DOHH2 (cell line): ENCODE measurements at regions not wholly inside any gene's neighbourhood (a gene's known extent, or its start where the extent isn't known, plus 50 kb on each side); places are given as distances from the start of the nearest gene placed in this dataset.

Experiments used
- H3F3A ChIP-seq: fragments of 200-600 bp; sonication (generic), shearing (Covaris generic); 2 replicates; pipeline ENCODE4 v1.6.0; 2016; ENCODE audit warnings: antibody characterized with exemption, mild to moderate bottlenecking; ENCODE audit not compliant: control insufficient read depth, insufficient read depth
- H3K27ac ChIP-seq: fragments of 200-600 bp; sonication (generic); 2 replicates; pipeline ENCODE4 v1.5.1; 2014; ENCODE audit warnings: low read depth, mild to moderate bottlenecking, low read length, moderate library complexity
- H3K27me3 ChIP-seq: fragments of 200-600 bp; sonication (generic); 2 replicates; pipeline ENCODE4 v1.6.1; 2014; ENCODE audit warnings: mild to moderate bottlenecking, low read length, mixed read lengths; ENCODE audit not compliant: control insufficient read depth
- H3K36me3 ChIP-seq: fragments of 200-600 bp; sonication (generic); 2 replicates; pipeline ENCODE4 v1.6.1; 2014; ENCODE audit warnings: mild to moderate bottlenecking, low read length, moderate library complexity, mixed read lengths; ENCODE audit not compliant: control insufficient read depth
- H3K4me1 ChIP-seq: fragments of 200-600 bp; sonication (generic); 2 replicates; pipeline ENCODE4 v1.6.1; 2014; ENCODE audit warnings: mild to moderate bottlenecking, low read length, mixed read lengths; ENCODE audit not compliant: control insufficient read depth
- H3K4me2 ChIP-seq: fragments of 200-600 bp; sonication (generic); 2 replicates; pipeline ENCODE4 v1.6.0; 2014; ENCODE audit warnings: mild to moderate bottlenecking, low read length, moderate library complexity
- H3K4me3 ChIP-seq: fragments of 200-600 bp; sonication (generic); 2 replicates; pipeline ENCODE4 v1.5.1; 2014; ENCODE audit warnings: mild to moderate bottlenecking, low read length, mixed read lengths
- H3K79me2 ChIP-seq: fragments of 200-600 bp; sonication (generic); 2 replicates; pipeline ENCODE4 v1.6.1; 2014; ENCODE audit warnings: mild to moderate bottlenecking, low read length, mixed read lengths; ENCODE audit not compliant: control insufficient read depth
- H3K9me2 ChIP-seq: fragments of 200-600 bp; sonication (generic); replicated peaks from 2 replicates; pipeline ENCODE4 v1.6.1; 2014; ENCODE audit warnings: mild to moderate bottlenecking, low read length, mixed read lengths; ENCODE audit not compliant: control insufficient read depth
- H3K9me3 ChIP-seq: fragments of 200-600 bp; sonication (generic); 2 replicates; pipeline ENCODE4 v1.6.1; 2014; ENCODE audit warnings: antibody characterized with exemption, low read length, mixed read lengths; ENCODE audit not compliant: control insufficient read depth, insufficient read depth
- H4K20me1 ChIP-seq: fragments of 200-600 bp; sonication (generic); 2 replicates; pipeline ENCODE4 v1.6.0; 2014; ENCODE audit warnings: low read depth, mild to moderate bottlenecking, antibody characterized with exemption, low read length, moderate library complexity; ENCODE audit not compliant: control insufficient read depth, insufficient read depth
- CTCF ChIP-seq: fragments of 200-600 bp; sonication (generic); IDR thresholded peaks from one replicate; pipeline ENCODE4 v1.5.1; 2014; ENCODE audit warnings: antibody characterized with exemption, mild to moderate bottlenecking, low read depth, low read length; ENCODE audit not compliant: poor library complexity, severe bottlenecking
- EZH2phosphoT487 ChIP-seq: fragments of 200-600 bp; sonication (generic); IDR thresholded peaks from 2 replicates; pipeline ENCODE4 v1.6.1; 2017; ENCODE audit warnings: borderline replicate concordance, mild to moderate bottlenecking, antibody characterized with exemption, low read length, moderate library complexity, mixed read lengths

GRCh38 chr12:82174383-82174782, 183.8 kb downstream of the CCDC59 start:
- no peaks in the 10 kb centered on the region for H3K9me2 ChIP-seq
- H3K79me2 ChIP-seq, result no peaks in the 10 kb centered on the region
- H3K36me3 ChIP-seq, result no peaks in the 10 kb centered on the region
- TF ChIP-seq CTCF (no peak), EZH2phosphoT487 (no peak)
- H3K4me3 ChIP-seq, result no peak overlapping the region
- no peaks in the 10 kb centered on the region for H3K4me1 ChIP-seq
- H3K9me3 ChIP-seq, result no peaks in the 10 kb centered on the region
- H3F3A ChIP-seq, result no peaks in the 10 kb centered on the region
- H4K20me1 ChIP-seq, result no peaks in the 10 kb centered on the region
- H3K27ac ChIP-seq, result no peak overlapping the region
- H3K4me2 ChIP-seq, result no peak overlapping the region
- no peaks in the 10 kb centered on the region for H3K27me3 ChIP-seq

- no peaks in the 10 kb centered on the region for H3K9me2 ChIP-seq
- no peaks in the 10 kb centered on the region for H3K36me3 ChIP-seq
- H3K4me1 ChIP-seq, result no peaks in the 10 kb centered on the region
- no peaks in the 10 kb centered on the region for H4K20me1 ChIP-seq
- H3K9me3 ChIP-seq, result no peaks in the 10 kb centered on the region
- TF ChIP-seq EZH2phosphoT487, result no peak
- no peak for TF ChIP-seq CTCF
- no peak overlapping the region for H3K4me3 ChIP-seq
- H3K27me3 ChIP-seq, result no peaks in the 10 kb centered on the region
- no peak overlapping the region for H3K4me2 ChIP-seq
- H3K79me2 ChIP-seq, result no peaks in the 10 kb centered on the region
- no peak overlapping the region for H3K27ac ChIP-seq
- H3F3A ChIP-seq, result no peaks in the 10 kb centered on the region
Measured at GRCh38 chr12:82149045-82149444, 209.1 kb downstream of the CCDC59 start.

GRCh38 chr12:82146740-82147139, 211.4 kb downstream of the CCDC59 start:
- no peaks in the 10 kb centered on the region for H3K9me2 ChIP-seq

More at GRCh38 chr12:82146740-82147139, 211.4 kb downstream of the CCDC59 start:
- no peaks in the 10 kb centered on the region for H3K36me3 ChIP-seq
- H3K9me3 ChIP-seq, result no peaks in the 10 kb centered on the region
- no peaks in the 10 kb centered on the region for H3K79me2 ChIP-seq
- H3K4me1 ChIP-seq, result no peaks in the 10 kb centered on the region
- no peaks in the 10 kb centered on the region for H3F3A ChIP-seq
- no peaks in the 10 kb centered on the region for H3K27me3 ChIP-seq
- no peaks in the 10 kb centered on the region for H4K20me1 ChIP-seq
- no peak overlapping the region for H3K27ac ChIP-seq
- H3K4me2 ChIP-seq, result no peak overlapping the region
- TF ChIP-seq EZH2phosphoT487, result no peak
- no peak for TF ChIP-seq CTCF
- H3K4me3 ChIP-seq, result no peak overlapping the region
